ENCODE measurements at regions not wholly inside any gene's neighbourhood (a gene's known extent, or its start where the extent isn't known, plus 50 kb on each side); places are given as distances from the start of the nearest gene placed in this dataset.

GRCh38 chr15:87500240-87500639, 756.3 kb downstream of the NTRK3 start:
- TF ChIP-seq CTCF (IDR thresholded peaks at IDR 0.05) = no peak
- TF ChIP-seq POLR2AphosphoS5 (IDR thresholded peaks at IDR 0.05) = no peak
- no peak for TF ChIP-seq POLR2A (IDR thresholded peaks at IDR 0.05)

All from prostate gland (tissue), 2 donors.